H1 (cell line): ENCODE measurements at regions not wholly inside any gene's neighbourhood (a gene's known extent, or its start where the extent isn't known, plus 50 kb on each side); places are given as distances from the start of the nearest gene placed in this dataset.

Experiments
- CTCF ChIA-PET: fragments of 300-600 bp; sonication (Branson Sonifier 250); formaldehyde crosslinking; loops from one replicate; lab custom pipeline; 2021; ENCODE audit not compliant: partially characterized antibody; lab: Charles Lee
- POLR2A ChIA-PET: fragments of 300-600 bp; sonication (Branson Sonifier 250); formaldehyde crosslinking; loops from one replicate; lab custom pipeline; 2021; ENCODE audit warnings: inconsistent platforms; ENCODE audit not compliant: partially characterized antibody; lab: Charles Lee
- DNase-seq, 2 experiments: peaks; one replicate each; pipeline versions ENCODE4 v3.0.0 to v3.0.0-alpha.2; 2010 to 2022; ENCODE audit warnings: low spot score in 2 of 2, low read depth in 1 of 2, mixed read lengths in 1 of 2
- FAIRE-seq: peaks from 2 replicates; lab custom pipeline; 2011; peaks lifted over from hg19 to GRCh38; lab: Jason Lieb, UNC
- H2AFZ ChIP-seq: 2 replicates; pipeline ENCODE4 v1.8.1; 2012; ENCODE audit warnings: low read length, inconsistent platforms
- H2AK5ac ChIP-seq: 2 replicates; pipeline ENCODE4 v1.6.1; 2013; ENCODE audit warnings: low read depth, low read length
- H2BK120ac ChIP-seq: replicated peaks from 2 replicates; pipeline ENCODE3; 2013; ENCODE audit warnings: low read depth, low read length, inconsistent platforms
- H2BK12ac ChIP-seq: 2 replicates; pipeline ENCODE4 v1.6.1; 2013; ENCODE audit warnings: low read depth, low read length
- H2BK15ac ChIP-seq: 2 replicates; pipeline ENCODE4 v1.6.1; 2013; ENCODE audit warnings: low read length
- H2BK20ac ChIP-seq: 2 replicates; pipeline ENCODE4 v1.6.1; 2013; ENCODE audit warnings: low read length
- H2BK5ac ChIP-seq: 2 replicates; pipeline ENCODE4 v1.6.1; 2013; ENCODE audit warnings: low read depth, low read length
- H3K14ac ChIP-seq: 2 replicates; pipeline ENCODE4 v1.6.1; 2013; ENCODE audit warnings: inconsistent platforms; ENCODE audit not compliant: insufficient read length
- H3K18ac ChIP-seq: 2 replicates; pipeline ENCODE4 v1.6.1; 2013; ENCODE audit warnings: low read length; ENCODE audit errors: extremely low read depth
- H3K23ac ChIP-seq: 2 replicates; pipeline ENCODE4 v1.6.1; 2013; ENCODE audit warnings: inconsistent platforms; ENCODE audit not compliant: insufficient read length
- H3K23me2 ChIP-seq: 2 replicates; pipeline ENCODE4 v1.6.1; 2013; ENCODE audit warnings: low read depth, low read length
- H3K27ac ChIP-seq: 2 replicates; pipeline ENCODE4 v1.6.1; 2011; ENCODE audit warnings: low read depth, low read length, inconsistent platforms
- H3K27me3 ChIP-seq, 4 experiments: replicated peaks in 1 of 4; 1 replicate in 1 of 4; 2 replicates in 3 of 4; pipeline versions ENCODE4 v1.6.1 to v1.8.1; 2011 to 2013; ENCODE audit warnings: low read length in 3 of 4, mild to moderate bottlenecking in 3 of 4, inconsistent platforms in 2 of 4, mixed read lengths in 2 of 4, moderate library complexity in 1 of 4; ENCODE audit not compliant: control insufficient read depth in 3 of 4, insufficient read depth in 3 of 4; ENCODE audit errors: extremely low read depth in 1 of 4
- H3K36me3 ChIP-seq, 4 experiments: 2 replicates each; pipeline versions ENCODE4 v1.6.1 to v1.8.1; 2011 to 2013; ENCODE audit warnings: mild to moderate bottlenecking in 4 of 4, low read length in 3 of 4, moderate library complexity in 2 of 4, control low read depth in 1 of 4, inconsistent platforms in 1 of 4; ENCODE audit not compliant: insufficient read depth in 4 of 4, control insufficient read depth in 2 of 4
- H3K4ac ChIP-seq: replicated peaks from 2 replicates; pipeline ENCODE3; 2013; ENCODE audit warnings: low read length, low read depth, mixed read lengths, inconsistent platforms; ENCODE audit not compliant: insufficient read length
- H3K4me1 ChIP-seq, 4 experiments: replicated peaks in 1 of 4; 1 replicate in 1 of 4; 2 replicates in 3 of 4; pipeline versions ENCODE4 v1.6.1 to v1.8.1; 2011 to 2013; ENCODE audit warnings: low read length in 3 of 4, inconsistent platforms in 2 of 4, mixed read lengths in 1 of 4; ENCODE audit not compliant: insufficient read depth in 4 of 4, control insufficient read depth in 3 of 4
- H3K4me2 ChIP-seq, 2 experiments: 2 replicates each; pipeline versions ENCODE4 v1.6.1 to v1.8.1; 2011 to 2013; ENCODE audit warnings: low read depth in 2 of 2, low read length in 2 of 2, control low read depth in 1 of 2, inconsistent platforms in 1 of 2, mild to moderate bottlenecking in 1 of 2; ENCODE audit not compliant: insufficient read depth in 1 of 2
- H3K4me3 ChIP-seq, 4 experiments: fragments of 200-600, 300-600 bp in 1 of 4; sonication (generic), shearing (Covaris generic), sonication (Bioruptor Twin) in 1 of 4; 2 replicates each; pipeline versions ENCODE4 v1.5.1 to v1.8.1; 2011 to 2016; ENCODE audit warnings: low read length in 4 of 4, low read depth in 3 of 4, control low read depth in 2 of 4, inconsistent platforms in 2 of 4, mild to moderate bottlenecking in 2 of 4, mixed read lengths in 1 of 4, moderate library complexity in 1 of 4; ENCODE audit not compliant: insufficient read depth in 2 of 4; ENCODE audit errors: extremely low read depth in 1 of 4
- H3K56ac ChIP-seq: replicated peaks from 2 replicates; pipeline ENCODE3; 2013; ENCODE audit warnings: low read depth, mild to moderate bottlenecking, mixed read lengths, low read length, inconsistent platforms; ENCODE audit not compliant: insufficient read length
- H3K79me1 ChIP-seq: 2 replicates; pipeline ENCODE4 v1.6.1; 2013; ENCODE audit warnings: low read depth, low read length, control low read depth
- H3K79me2 ChIP-seq, 2 experiments: 2 replicates each; pipeline versions ENCODE4 v1.6.1 to v1.8.1; 2012 to 2013; ENCODE audit warnings: low read length in 2 of 2, mild to moderate bottlenecking in 2 of 2, inconsistent platforms in 1 of 2; ENCODE audit not compliant: insufficient read depth in 2 of 2, control insufficient read depth in 1 of 2
- H3K9ac ChIP-seq, 4 experiments: replicated peaks in 1 of 4; 1 replicate in 1 of 4; 2 replicates in 3 of 4; pipeline versions ENCODE4 v1.6.1 to v1.8.1; 2011 to 2013; ENCODE audit warnings: low read depth in 3 of 4, low read length in 3 of 4, control low read depth in 2 of 4, mild to moderate bottlenecking in 2 of 4, moderate library complexity in 2 of 4, inconsistent platforms in 1 of 4; ENCODE audit errors: extremely low read depth in 1 of 4
- H3K9me3 ChIP-seq, 2 experiments: 2 replicates each; pipeline versions ENCODE4 v1.6.1 to v1.8.1; 2012 to 2013; ENCODE audit warnings: mild to moderate bottlenecking in 2 of 2, moderate library complexity in 2 of 2, control low read depth in 1 of 2, inconsistent platforms in 1 of 2, low read depth in 1 of 2, low read length in 1 of 2, mixed read lengths in 1 of 2; ENCODE audit not compliant: insufficient read depth in 2 of 2
- H4K20me1 ChIP-seq, 2 experiments: replicated peaks in 1 of 2; 2 replicates each; pipeline versions ENCODE3 to v1.8.1; 2011 to 2013; ENCODE audit warnings: inconsistent platforms in 2 of 2, low read length in 2 of 2, mild to moderate bottlenecking in 1 of 2; ENCODE audit not compliant: insufficient read depth in 2 of 2, control insufficient read depth in 1 of 2
- H4K5ac ChIP-seq: 2 replicates; pipeline ENCODE4 v1.6.1; 2013; ENCODE audit warnings: low read length, low read depth, mixed read lengths, inconsistent platforms; ENCODE audit not compliant: insufficient read length
- H4K8ac ChIP-seq: 2 replicates; pipeline ENCODE4 v1.8.0; 2013; ENCODE audit warnings: mild to moderate bottlenecking, moderate library complexity, low read length, inconsistent platforms; ENCODE audit not compliant: insufficient read depth; ENCODE audit errors: extremely low read depth
- H4K91ac ChIP-seq: replicated peaks from 2 replicates; pipeline ENCODE3; 2013; ENCODE audit warnings: low read length, mixed read lengths, inconsistent platforms; ENCODE audit not compliant: insufficient read length
- ATF3 ChIP-seq: IDR thresholded peaks from 2 replicates; pipeline ENCODE4 v1.6.1; 2011; ENCODE audit warnings: low read depth, mild to moderate bottlenecking, low read length; ENCODE audit not compliant: insufficient read depth
- BCL11A ChIP-seq, 2 experiments: IDR thresholded peaks; one replicate each; pipeline ENCODE4 v1.6.1; 2011; ENCODE audit warnings: low read depth in 2 of 2, low read length in 2 of 2, mild to moderate bottlenecking in 2 of 2
- BRCA1 ChIP-seq: IDR thresholded peaks from 2 replicates; pipeline ENCODE4 v1.6.1; 2012; ENCODE audit warnings: low read depth, low read length, improper control_type of control experiment
- CBX5 ChIP-seq: fragments of 300-800, 300-1000 bp; sonication (generic); IDR thresholded peaks from 2 replicates; pipeline ENCODE4 v1.7.1; 2016; ENCODE audit warnings: antibody characterized with exemption, low read length, low read depth
- CBX8 ChIP-seq: fragments of 300-800, 300-1000 bp; sonication (generic); IDR thresholded peaks from 2 replicates; pipeline ENCODE4 v1.7.1; 2016; ENCODE audit warnings: low read depth, low read length, borderline replicate concordance
- EZH2 ChIP-seq: fragments of 200-600 bp; sonication (generic); IDR thresholded peaks from 2 replicates; pipeline ENCODE4 v1.7.1; 2012; ENCODE audit warnings: low read depth, mild to moderate bottlenecking, moderate library complexity, low read length, inconsistent platforms; ENCODE audit not compliant: severe bottlenecking
- HDAC2 ChIP-seq, 2 experiments: fragments of 300-600 bp in 1 of 2; sonication (generic) in 1 of 2; IDR thresholded peaks; 2 replicates each; pipeline ENCODE4 v1.6.1; 2011 to 2012; ENCODE audit warnings: low read depth in 2 of 2, low read length in 2 of 2, mild to moderate bottlenecking in 2 of 2, moderate library complexity in 2 of 2, borderline replicate concordance in 1 of 2, inconsistent platforms in 1 of 2
- JUN ChIP-seq: IDR thresholded peaks from 2 replicates; pipeline ENCODE4 v1.6.1; 2011; ENCODE audit warnings: low read depth, mild to moderate bottlenecking, improper control_type of control experiment, low read length
- RAD21 ChIP-seq, 2 experiments: IDR thresholded peaks in 1 of 2; conservative IDR thresholded peaks in 1 of 2; 2 replicates each; pipeline ENCODE4 v1.6.1; 2011; ENCODE audit warnings: low read depth in 2 of 2, low read length in 2 of 2, improper control_type of control experiment in 1 of 2, inconsistent platforms in 1 of 2, mild to moderate bottlenecking in 1 of 2, moderate library complexity in 1 of 2
- SIN3A ChIP-seq, 2 experiments: IDR thresholded peaks in 1 of 2; conservative IDR thresholded peaks in 1 of 2; 2 replicates each; pipeline ENCODE4 v1.6.1; 2011 to 2012; ENCODE audit warnings: low read length in 2 of 2, improper control_type of control experiment in 1 of 2, low read depth in 1 of 2, mild to moderate bottlenecking in 1 of 2
- SRF ChIP-seq: IDR thresholded peaks from 2 replicates; pipeline ENCODE4 v1.6.1; 2011; ENCODE audit warnings: mild to moderate bottlenecking, low read depth, low read length, moderate library complexity
- TCF12 ChIP-seq: IDR thresholded peaks from 2 replicates; pipeline ENCODE4 v1.6.1; 2011; ENCODE audit warnings: low read depth, mild to moderate bottlenecking, low read length
- TEAD4 ChIP-seq: IDR thresholded peaks from 2 replicates; pipeline ENCODE4 v1.6.1; 2012; ENCODE audit warnings: low read depth, low read length, inconsistent platforms, mixed read lengths
- WGBS, 2 experiments: shearing (Covaris generic) in 1 of 2; methylation state at CpG; one replicate each; pipeline versions ENCODE4 v1.1.6 to v1.1.7; 2013 to 2015; ENCODE audit warnings: low lambda C conversion rate in 2 of 2, mixed read lengths in 2 of 2, inconsistent platforms in 1 of 2, low coverage in 1 of 2, missing lambda C conversion rate in 1 of 2; ENCODE audit not compliant: insufficient replicate concordance in 2 of 2, insufficient coverage in 1 of 2, insufficient read length in 1 of 2; ENCODE audit errors: extremely low coverage in 1 of 2, missing lambda C conversion rate in 1 of 2; 5-methylcytosine and 5-hydroxymethylcytosine counted together

DNA sequence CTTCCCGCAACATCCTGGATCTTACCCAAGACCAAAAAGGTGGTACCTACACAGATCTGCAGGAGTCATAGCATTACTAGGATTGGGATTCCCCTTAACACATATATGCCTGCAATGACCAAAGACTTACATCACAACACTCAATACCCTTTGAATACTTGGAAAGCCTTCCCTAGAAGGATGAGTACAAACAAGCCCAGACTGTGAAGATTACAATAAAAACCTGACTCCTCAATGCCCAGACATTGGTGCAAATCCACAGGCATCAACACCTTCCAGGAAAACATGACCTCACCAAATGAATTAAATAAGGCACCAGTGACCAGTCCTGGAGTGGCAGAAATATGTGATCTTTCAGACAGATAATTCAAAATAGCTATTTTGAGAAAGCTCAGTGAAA, 326.8 kb downstream of the TBL1XR1 start:
- Histone ChIP-seq H2BK5ac (no peak overlapping the region), H2AK5ac (no peak overlapping the region), H3K9ac (no peak overlapping the region), H2BK20ac (no peak overlapping the region)
- no peak for TF ChIP-seq TCF12
- no peak for TF ChIP-seq CBX5
- TF ChIP-seq SIN3A (conservative IDR thresholded peaks at IDR 0.05 in 1 of 2, IDR thresholded peaks at IDR 0.05 in 1 of 2; ENCODE audit: low read depth in 1 of 2, low read length in 2 of 2), result no peak
- no peak for TF ChIP-seq RAD21 (IDR thresholded peaks at IDR 0.05 in 1 of 2, conservative IDR thresholded peaks at IDR 0.05 in 1 of 2; ENCODE audit: low read depth in 2 of 2, low read length in 2 of 2)
- no peak for TF ChIP-seq EZH2
- TF ChIP-seq SRF, result no peak
- no peak for TF ChIP-seq BRCA1
- no peak for TF ChIP-seq TEAD4
- TF ChIP-seq ATF3, result no peak
- no peak for TF ChIP-seq HDAC2 (IDR thresholded peaks at IDR 0.05; ENCODE audit: borderline replicate concordance in 1 of 2, low read depth in 2 of 2, low read length in 2 of 2)
- TF ChIP-seq CBX8, result no peak
- no peak for TF ChIP-seq JUN
- TF ChIP-seq BCL11A (IDR thresholded peaks at IDR 0.05; ENCODE audit: low read depth in 2 of 2, low read length in 2 of 2), result no peak
- TF ChIP-seq, all 59 proteins: peak for 0
- Histone ChIP-seq H3K4me3 (no peak overlapping the region), H3K27me3 (no peaks in the 10 kb centered on the region), H3K18ac (no peak overlapping the region), H3K79me1 (no peaks in the 10 kb centered on the region), H2AFZ (no peak overlapping the region), H3K79me2 (no peaks in the 10 kb centered on the region), H4K8ac (no peak overlapping the region), H4K20me1 (no peaks in the 10 kb centered on the region), H3K56ac (no peak overlapping the region), H3K23ac (no peak overlapping the region), H2BK15ac (no peak overlapping the region), H3K36me3 (peaks cover 0 to 2% (median 0%) of the 10 kb centered on the region in 4 experiments; a peak in 1 of 8 replicates), H3K23me2 (no peaks in the 10 kb centered on the region), H3K27ac (no peak overlapping the region), H4K5ac (no peak overlapping the region), H2BK120ac (no peak overlapping the region), H2BK12ac (no peak overlapping the region), H3K4ac (no peak overlapping the region), H4K91ac (no peak overlapping the region), H3K4me1 (no peaks in the 10 kb centered on the region), H3K4me2 (no peak overlapping the region), H3K14ac (no peak overlapping the region), H3K9me3 (peaks cover 14 to 15% of the 10 kb centered on the region in 2 experiments; a peak in 2 of 4 replicates)
- DNase-seq, result no peak
- FAIRE-seq, result no peak
- CTCF ChIA-PET, result interaction anchor here (1.5 to 5.3 kb wide), 2 partner anchors 40 to 57 kb away, joined by 3 to 27 read pairs; no protein-coding TSS in a partner anchor
- WGBS, 2 experiments, result 94% methylated on average over 1 of the region's 1 CpG; no CpG with 5 or more reads in 1 of the 2 experiments
- POLR2A ChIA-PET, result no interaction called here
